Stimulated activated CD4-positive, alpha-beta T cell treated with anti-CD3 and anti-CD28 coated beads, Interleukin-2, amount 100 ng/mL, for 48 hours (primary cell): ENCODE measurements at regions not wholly inside any gene's neighbourhood (a gene's known extent, or its start where the extent isn't known, plus 50 kb on each side); places are given as distances from the start of the nearest gene placed in this dataset.
"Not testable (repeated sequence)": the region's sequence is repeated elsewhere in the genome, so short reads cannot be mapped to it uniquely, and the experiment has no call there.

Experiments
- DNase-seq, 2 donors: peaks; one replicate each; pipeline ENCODE4 v3.0.0-alpha.2; 2020

DNA sequence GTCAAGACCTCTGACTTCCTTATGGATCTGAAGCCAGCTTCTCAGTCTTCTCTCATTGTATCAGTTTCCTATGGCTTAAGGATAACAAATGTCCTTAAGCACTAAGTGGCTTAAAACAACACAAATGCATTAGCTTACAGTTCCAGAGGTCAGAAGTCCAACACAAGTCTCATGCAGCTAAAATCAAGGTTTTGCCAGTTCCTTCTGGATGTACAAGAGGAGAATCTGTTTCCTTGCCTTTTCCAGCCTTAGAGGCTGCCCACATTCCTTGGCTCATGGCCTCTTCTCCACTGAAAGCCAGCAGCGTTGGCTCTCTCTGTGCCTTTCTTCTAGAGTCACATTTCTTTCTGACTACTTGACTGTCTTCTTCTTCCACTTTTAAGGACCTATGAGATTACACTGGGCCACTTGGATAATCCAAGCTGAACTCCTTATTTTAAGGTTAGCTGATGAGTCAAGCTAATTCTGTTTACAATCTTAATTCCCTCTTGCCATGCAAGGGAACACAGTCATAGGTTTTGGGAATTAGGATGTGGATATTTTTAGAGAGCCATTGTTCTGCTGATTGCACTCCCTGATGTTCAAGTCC, 179.0 kb downstream of the BCAS1 start:
- no peak for DNase-seq

DNA sequence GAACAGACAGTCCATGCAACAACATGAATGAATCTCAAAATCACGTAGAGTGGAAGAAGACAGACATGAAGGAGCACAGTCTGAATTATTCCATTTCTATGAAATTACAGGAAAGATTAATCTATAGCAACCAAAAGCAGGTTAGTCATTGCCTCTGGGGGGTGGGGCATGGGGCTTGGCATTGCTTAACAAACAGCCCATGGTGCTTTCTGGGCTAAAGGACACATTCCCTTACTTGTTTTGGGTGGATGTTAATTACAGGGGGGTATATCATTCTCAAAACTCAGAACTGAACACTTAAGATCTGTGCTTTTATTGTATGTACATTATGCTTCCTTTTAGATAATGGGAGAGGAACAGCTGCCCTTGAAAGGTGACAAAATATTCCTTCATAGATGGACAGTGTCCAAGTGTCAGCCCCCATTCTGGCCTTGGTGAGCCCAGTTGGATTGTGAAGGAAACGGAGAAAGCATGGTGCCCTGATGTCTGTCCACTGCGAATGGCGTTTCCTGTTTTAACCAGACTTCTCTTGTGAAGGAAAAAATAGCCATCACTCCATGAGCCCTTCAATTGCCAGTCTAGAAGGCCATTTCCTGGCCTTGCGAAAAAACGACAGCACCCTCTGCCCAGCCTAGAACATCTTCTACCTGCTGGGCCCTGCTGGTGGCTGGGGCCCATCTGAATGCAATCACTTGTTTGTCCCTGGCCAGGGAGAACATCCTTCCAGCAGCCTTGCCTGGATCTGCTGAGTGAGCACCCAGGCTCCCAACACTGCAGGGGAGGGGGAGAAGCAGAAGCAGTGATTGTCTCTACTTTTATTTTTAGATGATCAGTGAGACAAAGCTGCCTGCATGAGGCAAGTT, 179.7 kb downstream of the BCAS1 start:
- no peak for DNase-seq

DNA sequence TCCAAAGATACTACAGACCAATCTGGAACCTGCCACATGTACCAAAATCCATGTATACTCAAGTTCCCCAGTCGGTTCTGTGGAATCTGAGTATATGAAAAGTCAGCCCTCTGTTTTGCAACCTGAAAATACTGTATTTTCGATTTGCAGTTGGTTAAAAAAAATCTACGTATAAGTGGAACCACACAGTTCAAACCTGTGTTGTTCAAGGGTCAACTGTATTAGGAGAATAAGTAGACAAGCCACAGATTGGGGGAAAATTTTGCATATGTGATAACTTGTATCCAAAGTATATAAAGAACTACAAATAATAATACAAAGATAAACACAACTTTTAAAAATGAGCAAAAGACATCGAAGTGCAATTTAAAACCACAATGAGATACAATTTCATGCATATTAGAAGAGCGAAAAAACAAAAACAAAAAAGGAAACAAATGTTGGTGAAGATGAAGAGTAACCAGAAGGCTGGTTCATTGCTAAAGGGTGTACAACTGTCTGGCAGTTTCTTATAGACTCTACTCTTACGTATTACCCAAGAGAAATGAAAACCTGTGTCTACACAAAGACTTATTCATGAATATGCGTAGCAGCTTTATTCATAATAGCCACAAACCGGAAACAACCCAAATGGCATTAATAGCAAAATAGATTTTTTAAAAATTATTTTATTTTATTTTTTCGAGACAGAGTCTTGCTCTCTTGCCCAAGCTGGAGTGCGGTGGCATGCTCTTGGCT, 180.8 kb downstream of the BCAS1 start:
- no peak for DNase-seq

DNA sequence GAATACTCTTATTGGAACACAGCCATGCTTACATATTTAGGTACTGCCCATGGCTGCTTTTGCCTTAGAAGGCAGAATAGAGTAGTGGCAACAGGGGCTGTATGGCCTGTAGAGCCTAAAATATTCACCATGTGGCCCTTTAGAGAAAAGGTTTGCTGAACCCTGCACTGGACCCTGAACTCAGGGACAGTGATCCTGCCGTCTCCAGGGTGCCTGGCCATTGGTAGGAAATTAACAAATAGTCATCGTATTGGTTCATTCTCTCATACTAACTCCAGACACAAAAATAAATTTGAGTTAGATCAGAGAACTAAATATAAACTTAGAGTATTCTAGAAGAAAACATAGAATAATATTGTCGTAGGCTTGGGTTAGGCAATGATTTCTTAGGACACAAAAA, 181.4 kb downstream of the BCAS1 start:
- no peak for DNase-seq

DNA sequence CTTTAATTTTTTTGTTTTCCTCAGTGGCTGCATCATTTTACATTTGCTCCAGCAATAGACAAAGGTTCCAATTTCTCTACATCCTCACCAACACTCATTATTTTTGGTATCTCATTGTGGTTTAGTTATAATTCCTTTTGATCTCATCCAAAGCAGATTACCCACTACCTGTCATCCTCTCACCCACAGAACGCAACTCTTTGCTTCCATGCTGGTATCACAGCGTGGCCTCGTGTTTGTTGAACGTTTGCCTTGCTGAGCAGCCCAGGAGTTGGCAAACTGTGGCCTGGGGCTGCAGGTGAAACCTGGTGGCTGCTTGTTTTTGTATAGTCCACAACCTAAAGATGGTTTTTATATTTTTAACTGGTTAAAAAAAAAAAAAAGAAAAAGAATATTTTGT, 181.9 kb downstream of the BCAS1 start:
- no peak for DNase-seq

DNA sequence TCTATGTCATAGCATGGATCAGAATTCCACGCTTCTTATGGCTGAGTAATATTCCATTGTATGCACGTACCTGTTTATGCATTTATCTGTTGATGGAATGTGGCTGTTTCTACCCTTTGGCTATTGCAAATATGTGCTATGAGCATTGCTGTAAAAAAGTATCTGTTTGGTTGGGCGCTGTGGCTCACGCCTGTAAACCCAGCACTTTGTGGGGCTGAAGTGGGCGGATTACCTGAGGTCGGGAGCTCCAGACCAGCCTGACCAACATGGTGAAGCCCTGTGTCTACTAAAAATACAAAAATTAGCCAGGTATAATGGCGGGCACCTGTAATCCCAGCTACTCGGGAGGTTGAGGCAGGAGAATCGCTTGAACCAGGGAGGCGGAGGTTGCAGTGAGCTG, 182.4 kb downstream of the BCAS1 start:
- DNase-seq, result no peak

DNA sequence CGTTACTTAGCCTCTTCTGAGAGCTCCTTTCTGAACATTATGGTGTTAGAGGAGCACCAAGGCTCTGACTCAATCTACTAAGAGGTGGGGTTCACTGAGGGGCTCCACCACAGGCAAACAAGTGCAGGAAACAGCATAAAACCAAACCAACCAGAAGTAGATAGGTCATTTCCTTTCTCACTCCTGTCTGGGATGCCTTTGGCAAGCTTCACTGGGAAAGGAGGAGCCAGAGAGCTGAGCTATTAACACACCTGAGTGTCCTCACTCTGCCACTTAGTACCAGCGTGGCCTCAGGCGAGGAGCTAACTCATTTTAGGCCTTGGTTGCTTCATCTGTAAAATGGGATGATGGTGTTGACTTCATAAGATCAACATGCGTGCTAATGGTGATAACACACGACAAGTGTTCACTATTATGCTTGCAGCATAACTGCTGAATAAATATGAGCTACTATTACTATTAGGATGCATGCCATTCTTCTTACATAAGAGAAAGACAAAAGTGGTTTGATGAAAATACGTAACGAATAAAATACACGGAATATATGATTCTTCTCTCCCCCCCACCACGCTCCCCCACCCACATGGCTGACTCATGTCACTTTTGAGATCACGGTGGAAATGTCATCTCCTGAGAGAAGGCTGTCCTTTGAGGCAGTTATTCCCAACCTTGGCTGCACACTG, 185.4 kb downstream of the BCAS1 start:
- DNase-seq, result peak in 1 of 2 donors; percentile 45

DNA sequence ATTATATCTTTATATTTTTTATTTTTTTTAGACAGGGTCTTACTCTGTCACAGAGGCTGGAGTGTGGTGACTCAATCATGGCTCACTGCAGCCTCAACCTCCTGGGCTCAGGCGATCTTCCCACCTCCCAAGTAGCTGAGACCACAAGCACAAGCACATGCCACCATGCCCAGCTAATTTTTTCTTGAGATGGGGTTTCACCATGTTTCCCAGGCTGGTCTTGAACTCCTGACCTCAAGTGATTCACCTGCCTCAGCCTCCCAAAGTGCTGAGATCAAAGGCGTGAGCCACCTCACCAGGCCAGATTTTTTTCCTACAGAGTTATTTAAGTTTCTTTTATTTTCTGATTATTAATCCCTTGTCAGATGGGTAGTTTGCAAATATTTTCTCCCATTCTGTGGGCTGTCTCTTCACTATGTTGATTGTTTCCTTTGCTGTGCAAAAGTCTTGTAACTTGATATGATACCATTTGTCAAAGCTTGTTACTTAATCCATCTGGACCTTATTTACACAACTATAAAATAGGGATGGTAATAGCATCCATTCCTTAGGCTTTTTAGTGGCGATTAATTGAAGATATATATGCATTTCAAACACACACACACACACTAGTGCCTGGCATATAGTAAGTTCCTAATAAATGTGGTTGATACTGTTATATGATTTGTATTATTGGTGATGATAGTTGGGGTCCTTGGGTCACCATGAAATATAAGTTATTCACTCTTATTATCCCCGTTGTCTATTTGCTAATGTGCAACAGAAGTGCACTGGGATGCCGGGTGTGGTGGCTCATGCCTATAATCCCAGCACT, 187.1 kb downstream of the BCAS1 start:
- no peak for DNase-seq

DNA sequence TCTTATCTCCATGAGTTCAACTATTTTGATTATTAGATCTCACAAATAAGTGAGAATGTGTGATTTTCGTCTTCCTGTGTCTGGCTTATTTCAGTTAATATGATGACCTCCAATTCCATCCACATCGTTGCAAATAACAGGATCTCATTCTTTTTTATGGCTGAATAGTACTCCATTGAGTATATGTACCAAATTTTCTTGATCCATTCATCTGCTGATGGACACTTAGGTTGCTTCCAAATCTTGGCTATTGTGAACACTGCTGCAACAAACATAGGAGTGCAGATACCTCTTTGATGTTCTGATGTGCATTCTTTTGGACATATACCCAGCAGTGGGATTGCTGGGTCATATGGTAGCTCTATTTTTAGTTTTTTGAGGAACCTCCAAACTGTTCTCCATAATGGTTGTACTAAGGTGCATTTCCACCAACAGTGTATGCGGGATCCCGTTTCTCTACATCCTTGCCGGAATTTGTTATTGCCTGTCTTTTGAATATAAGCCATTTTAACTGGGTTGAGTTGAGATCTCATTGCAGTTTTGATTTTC, 187.9 kb downstream of the BCAS1 start:
- not testable (repeated sequence) for DNase-seq

DNA sequence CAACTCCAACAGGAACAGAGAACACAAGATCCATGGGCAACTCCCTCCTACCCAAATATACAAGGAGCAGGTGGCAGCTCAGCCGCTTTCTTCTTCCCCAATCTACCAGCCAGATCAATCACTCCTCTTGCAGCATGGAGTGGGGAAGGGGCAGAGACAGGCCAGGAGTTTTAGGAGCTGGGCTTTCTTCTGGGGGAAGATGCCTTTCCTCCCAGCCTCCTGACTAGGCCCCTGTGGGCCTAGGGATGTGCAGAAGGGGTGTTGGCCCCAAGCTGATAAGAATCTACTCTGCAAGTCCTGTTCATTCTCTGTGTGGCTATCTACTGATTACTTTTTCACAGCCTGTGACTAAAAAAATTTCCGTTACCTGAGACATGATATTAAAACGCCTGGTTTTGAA, 189.0 kb downstream of the BCAS1 start:
- DNase-seq, result no peak

DNA sequence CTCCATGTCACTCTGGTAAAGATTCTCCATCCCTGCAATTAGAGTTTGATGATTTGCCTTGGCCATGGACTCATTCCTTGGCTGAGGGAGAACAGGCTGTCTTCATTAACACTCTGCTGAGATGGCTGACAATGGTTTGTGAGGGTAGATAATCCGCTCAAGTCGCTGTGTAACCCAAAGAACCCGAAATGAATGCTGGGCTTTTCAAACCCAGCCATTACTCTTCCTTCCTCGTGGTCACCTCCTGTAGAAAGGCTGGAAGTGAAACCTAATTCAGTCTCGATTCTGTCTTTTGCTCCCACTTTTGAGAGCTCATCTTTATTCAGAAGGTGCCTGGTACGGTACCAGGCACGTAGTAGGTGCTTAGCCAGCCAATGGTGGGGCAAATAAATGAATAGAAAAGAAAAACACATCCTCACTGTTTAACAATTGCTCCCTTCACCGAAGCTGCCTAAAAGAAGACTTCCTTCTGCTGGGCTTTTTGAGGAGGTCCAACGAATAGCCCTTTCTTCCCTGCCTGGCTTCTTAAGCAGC, 190.2 kb downstream of the BCAS1 start:
- DNase-seq, result no peak

DNA sequence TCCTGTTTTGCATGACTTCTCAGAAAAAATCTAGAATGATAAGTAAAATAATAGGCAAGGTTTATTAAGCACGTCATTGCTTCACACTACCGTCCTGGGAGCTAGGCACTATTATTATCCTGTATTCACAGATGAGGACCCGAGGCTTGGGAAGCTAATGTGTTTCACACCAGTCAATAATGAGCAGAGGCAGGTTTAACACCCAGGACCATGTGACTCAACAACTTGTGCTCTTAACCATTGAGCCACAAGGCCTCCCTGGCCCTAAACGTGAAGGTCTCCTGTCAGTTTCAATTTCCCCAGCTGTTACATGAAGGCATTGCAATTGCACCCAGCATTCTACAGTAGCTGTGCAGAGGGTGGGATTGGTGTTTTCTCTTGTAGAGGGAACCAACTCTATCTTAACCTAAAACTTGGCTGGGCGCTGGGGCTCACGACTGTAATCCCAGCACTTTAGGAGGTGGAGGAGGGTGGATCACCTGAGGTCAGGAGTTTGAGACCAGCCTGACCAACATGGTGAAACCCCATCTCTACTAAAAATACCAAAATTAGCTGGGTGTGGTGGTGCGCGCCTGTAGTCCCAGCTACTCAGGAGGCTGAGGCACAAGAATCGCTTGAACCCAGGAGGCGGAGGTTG, 191.2 kb downstream of the BCAS1 start:
- DNase-seq, result no peak

DNA sequence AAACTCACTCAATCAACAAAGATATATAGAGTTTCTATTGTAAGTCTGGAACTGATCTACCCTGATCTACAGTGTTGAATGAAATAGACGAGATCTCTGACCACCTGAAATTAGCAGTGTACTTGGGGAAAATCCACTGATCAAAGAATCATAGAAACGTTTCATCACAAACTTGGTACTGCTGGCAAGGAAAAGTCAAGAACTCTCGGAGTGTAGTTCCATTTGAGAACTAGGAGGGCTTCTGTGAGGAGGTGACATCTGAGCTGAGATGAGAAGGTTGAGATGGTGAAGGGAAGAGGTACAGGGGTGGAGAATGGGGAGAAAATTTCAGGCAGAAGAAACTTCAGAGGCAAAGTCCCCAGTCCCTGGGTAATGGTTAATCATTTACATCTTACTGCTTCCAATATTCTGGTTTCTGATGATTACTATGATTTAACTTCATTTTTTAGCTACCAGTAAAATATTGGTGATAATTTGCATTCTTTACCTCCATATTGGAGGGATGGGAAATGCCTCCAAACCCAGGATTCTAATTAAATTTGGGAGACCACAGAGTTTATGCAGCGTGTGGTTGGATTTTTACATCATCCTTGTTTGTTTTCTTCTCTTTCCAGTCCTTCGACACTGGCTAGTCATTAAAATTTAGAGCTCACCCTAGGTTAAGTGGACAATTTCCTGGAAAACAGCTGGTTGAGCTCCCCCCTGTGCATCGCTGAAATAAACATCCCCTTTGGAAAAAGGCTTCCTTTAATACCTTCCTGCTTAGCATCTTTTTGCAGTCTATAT, 191.9 kb downstream of the BCAS1 start:
- DNase-seq, result no peak

DNA sequence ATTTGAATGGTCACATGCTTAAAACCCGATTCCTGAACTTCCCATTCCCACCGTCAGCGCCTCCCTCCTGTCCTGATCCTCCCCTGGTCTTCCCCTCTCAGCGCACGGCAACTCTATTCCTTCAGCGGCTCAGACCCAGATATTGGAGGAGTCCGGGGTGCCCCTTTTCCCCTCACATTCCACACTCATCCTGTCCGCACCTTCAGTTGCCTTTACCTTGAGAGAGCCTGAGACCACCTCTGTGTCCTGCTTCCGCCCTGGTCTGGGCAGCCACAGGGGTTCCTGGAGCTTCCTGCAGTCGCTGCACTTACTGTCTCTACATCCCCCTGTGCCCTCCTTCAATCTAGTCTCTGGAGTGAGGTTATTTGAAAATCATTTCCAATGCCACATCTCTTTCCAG, 193.4 kb downstream of the BCAS1 start:
- DNase-seq, result no peak

DNA sequence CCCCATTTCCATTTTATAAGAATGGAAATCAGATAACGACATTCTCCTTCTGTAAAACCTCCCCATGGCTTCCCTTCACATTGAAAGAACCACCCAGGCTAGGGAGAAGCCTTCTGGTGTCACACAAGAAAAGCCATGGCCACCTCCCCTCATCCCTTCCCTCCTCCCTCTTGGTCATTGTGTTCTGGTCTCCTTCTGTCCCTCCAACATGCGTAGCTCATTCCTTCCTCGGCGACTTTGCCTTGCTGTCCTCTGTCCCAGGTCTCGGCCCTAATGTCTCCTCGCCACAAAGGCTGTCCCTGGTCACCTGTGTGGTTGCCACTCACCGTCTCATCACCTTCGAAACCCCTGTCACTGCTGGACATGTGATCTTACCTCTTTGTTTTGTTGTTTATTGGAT, 193.9 kb downstream of the BCAS1 start:
- no peak for DNase-seq

DNA sequence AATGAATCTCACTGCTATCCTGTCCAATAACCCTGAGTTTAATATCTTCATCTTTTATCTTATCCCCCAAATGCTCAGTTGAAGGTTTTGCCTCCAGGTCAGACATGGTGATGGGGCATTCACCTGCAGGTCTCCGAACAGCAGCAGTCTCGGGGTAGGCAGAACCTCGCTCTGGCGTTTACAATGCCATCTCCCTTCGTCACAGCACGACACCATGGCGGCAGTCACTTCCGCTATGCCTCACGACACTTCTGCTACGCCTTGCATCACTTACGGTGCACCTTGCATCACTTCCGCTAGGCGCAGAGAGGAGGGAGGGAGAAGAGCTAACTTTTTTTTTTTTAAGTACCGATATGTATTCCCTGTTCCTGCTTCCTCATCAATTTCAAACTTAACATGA, 194.9 kb downstream of the BCAS1 start:
- DNase-seq, result no peak

DNA sequence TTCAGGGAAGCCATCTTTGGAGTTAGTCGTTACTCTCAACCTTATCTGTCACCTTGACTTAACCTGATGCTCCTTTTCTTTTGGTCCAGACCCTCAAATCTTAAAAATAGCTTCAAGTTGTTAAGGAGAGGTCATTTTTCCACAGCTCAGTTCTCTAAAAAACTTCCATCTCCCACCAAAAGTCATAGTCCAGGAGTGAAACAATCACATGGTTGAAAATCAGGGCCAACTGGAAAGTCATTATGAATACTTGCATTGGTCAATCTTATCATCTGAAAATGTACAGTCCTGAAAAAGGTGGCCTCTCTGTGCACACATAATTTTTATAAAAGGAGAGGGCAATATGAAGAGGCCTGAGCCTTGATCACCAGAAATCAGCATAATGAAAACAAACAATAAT, 195.7 kb downstream of the BCAS1 start:
- no peak for DNase-seq

DNA sequence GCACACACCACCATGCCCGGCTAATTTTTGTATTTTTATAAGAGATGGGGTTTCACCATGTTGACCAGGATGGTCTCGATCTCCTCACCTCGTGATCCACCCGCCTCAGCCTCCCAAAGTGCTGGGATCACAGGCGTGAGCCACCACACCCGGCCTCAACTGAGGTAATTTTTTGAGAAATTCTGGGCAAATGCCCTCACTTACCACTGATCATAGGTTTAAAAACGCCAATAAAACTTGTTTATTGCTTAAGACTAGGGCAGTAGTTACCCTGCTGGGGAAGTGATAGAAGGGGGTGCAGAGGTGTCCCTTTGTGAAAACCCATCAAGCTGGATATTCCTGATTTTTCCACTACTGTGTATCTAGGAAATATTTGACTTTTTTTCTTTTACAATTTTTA, 196.3 kb downstream of the BCAS1 start:
- no peak for DNase-seq

DNA sequence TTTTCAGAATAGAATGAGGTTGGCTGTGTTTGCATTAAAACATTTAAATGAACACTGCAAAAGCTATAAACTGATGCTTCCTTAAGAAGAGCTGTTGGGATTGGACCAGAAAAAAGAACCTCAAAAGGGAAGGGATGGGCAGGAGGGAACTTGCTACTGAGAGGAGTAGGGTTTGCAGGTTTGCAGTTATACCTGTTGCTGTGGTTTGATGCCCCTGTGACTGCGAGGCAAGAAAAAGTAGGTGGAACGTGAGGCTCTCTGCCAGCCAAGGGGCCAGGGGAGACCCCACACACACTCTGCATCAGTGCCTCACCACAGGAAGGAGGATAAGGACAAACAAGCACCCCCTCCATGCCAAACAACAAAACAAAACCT, 197.2 kb downstream of the BCAS1 start:
- no peak for DNase-seq

DNA sequence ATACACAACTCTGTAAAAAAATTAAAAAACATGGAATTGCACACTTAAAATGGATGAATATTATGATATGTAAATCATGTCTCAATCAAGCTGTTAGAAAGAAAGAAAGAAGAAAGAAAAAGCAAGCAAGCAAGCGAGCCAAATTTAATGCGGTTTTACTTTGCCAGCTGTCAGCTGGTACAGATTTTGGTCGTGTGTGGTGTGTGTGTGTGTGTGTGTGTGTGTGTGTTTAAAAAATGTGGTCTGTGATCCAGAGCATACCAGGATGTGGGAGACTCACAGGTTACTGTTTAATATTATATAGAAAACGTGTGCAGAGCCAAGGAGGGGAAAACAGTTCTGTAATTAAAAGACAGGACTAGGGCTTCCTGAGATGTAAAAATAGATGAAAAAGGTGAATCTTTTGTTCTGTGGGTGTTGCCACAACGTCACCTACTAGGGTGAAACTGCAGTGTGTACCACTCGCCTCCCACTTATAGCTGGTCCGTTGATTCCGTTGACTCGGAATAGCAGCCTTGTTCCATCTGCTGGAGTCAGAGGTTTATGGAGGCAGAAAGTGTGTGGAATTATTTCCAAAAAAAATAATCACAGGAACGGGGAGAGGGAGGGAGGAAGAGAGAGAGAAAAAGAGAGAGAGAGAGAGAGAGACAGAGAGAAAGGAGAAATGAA, 197.7 kb downstream of the BCAS1 start:
- no peak for DNase-seq
